CD4-positive, alpha-beta T cell treated with Interleukin-12 subunit alpha and Interleukin-12 subunit beta, for 1 hour (primary cell): ENCODE measurements at regions not wholly inside any gene's neighbourhood (a gene's known extent, or its start where the extent isn't known, plus 50 kb on each side); places are given as distances from the start of the nearest gene placed in this dataset.
"Not testable (repeated sequence)": the region's sequence is repeated elsewhere in the genome, so short reads cannot be mapped to it uniquely, and the experiment has no call there.

ENCODE experiments used
- DNase-seq: peaks from one replicate; pipeline ENCODE4 v3.0.0-alpha.2; 2020

DNA sequence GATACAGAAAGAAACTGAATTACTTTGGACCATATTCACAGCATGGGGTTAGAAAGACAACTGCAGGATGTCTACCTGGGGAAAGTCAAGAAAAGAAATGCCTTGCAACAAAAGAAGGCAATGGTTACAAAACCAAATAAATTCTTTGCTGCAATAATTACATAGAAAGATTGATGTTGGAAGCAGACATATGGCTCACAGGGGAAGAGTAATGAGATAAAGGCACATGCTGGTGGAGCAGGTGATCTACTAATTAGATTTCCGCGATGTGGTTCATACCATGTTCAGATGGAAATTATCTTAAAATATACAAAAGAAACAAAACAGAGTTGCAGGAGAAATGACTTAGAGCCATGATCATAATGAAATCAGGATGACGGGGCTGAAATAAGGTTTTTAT is 718.8 kb upstream of the PKDCC start:
- no peak for DNase-seq

DNA sequence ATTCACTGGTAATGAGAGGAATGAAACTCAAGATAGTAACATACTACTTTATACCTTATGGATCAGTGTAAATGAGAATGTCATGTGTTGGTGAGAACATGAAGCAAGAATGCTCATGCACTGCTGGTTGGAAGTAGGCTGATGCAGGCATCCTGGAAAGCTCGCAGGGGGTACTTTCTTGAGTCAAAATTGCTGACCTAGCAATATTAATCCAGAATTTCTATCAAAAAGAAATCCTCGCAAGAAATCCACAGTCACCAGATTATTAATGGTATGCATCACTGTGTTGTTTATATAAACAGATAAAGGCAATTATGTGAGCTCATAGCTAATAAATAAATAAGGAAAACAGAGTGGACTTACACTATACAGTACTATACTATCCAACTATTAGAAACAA is 713.7 kb upstream of the PKDCC start:
- DNase-seq: no peak

DNA sequence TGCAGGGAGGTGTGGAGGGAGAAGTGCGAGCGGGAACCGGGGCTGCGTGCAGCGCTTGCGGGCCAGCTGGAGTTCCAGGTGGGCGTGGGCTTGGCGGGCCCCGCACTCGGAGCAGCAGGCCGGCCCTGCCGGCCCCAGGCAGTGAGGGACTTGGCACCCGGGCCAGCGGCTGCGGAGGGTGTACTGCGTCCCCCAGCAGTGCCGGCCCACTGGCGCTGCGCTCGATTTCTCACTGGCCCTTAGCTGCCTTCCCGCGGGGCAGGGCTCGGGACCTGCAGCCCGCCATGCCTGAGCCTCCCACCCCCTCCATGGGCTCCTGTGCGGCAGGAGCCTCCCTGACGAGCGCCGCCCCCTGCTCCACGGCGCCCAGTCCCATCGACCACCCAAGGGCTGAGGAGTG is 712.2 kb upstream of the PKDCC start:
- DNase-seq: not testable (repeated sequence)

DNA sequence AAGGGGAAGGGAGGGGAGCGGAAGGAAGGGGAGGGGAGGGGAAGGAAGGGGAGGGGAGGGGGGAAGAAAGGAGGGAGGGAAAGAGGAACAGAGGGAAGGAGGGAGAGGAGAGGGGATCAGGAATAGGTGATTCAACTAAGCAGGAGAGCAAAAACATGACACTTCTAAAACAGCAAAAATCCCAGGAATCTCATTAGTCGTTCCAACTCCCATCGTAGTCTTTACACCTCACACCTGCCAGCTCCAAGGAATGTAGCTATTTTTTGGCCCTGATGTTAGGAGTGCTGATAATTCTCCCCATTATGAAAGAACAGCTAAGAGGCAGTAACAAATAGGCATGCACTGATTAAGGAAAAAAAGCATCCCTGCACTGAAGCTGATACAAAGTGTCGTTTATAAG is 709.9 kb upstream of the PKDCC start:
- no peak for DNase-seq

DNA sequence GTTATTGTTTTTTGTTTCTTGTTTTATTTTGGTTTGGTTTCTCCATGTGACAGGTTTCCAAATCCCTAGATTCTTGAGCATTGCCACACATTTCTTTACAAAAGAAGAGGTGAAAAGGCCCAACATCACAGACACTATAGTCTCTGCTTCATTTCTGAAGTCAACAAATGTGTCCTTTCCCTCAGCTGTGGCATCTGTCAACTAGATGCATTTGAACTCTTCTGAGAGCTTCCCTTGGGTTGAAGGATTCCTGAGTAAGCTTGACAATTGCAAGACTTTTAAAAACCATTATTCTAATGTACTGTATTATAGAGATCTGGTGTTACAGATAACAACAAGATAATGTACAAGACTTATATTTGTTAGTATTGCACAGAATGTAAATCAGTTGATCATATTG is 703.3 kb upstream of the PKDCC start:
- DNase-seq: no peak

DNA sequence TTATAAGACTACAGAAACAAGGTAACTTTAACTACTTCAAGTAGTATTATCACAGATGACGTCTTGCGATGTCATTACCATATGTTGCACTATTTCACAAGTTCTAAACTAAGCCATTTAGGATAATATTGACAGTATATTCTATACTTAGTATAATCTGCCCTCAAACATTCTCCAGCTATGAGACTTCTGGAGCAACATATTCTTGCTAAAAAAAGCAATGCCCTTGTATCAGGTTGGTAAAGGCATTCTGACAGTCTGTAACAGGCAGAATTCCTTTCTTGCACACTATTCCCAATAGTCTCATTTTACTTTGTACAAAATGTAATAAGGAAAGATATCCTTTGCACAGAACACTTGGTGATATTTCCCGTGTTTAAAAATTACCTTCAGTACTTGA is 694.8 kb upstream of the PKDCC start:
- DNase-seq: no peak

DNA sequence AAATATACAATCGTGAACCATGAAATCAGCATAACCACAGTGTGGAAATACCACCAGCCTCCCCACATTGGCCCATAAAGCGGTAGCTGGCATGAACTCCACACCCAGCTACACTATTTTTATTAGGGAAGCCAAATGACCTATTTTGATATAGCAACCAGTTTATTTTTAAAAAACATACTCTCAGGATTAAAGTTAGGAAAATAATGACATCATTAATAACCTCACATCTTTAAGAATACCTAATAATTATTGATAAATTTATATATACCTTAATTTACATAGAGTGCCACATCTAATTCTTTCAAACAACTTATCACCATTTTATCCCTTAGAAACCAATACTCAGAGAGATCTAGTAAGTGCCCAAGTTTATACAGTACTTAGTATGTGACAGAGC is 692.0 kb upstream of the PKDCC start:
- no peak for DNase-seq

DNA sequence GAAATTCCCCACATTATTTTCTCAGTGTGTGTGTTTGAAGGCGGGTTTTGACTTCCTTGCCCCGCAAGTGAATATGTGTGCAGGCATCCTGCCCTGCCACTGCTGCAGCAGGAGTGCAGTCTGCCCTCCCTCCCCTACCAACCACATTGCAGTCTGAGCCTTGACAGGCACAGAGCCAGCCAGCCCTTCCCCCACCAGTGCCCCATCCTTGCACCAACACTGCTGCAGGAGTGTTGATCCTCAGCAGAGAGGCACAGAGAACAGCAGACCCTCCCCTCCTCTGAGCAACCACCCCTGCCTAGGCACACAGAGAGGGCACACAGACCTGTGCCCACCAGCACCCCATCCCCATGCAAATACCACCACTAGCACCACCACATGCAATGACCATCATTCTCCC is 683.0 kb upstream of the PKDCC start:
- no peak for DNase-seq

DNA sequence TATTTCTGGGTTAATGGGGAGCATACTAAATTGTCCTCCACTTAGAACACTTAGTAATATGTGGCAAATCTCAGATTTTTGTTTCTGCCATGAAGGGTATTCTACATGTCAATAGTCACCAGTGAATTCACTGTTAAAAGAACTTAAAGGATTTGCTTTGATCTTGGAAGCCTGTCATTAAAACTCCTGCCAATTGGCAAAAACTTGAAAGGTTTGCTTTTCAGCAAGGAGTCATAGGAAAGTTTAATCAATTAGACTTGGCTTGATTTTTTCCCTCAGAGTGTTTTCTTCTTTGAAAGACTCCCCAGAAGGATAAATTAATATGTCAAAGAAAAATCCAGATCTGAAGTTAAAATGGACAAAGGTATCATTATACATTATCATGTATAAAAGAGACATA is 671.9 kb upstream of the PKDCC start:
- no peak for DNase-seq

DNA sequence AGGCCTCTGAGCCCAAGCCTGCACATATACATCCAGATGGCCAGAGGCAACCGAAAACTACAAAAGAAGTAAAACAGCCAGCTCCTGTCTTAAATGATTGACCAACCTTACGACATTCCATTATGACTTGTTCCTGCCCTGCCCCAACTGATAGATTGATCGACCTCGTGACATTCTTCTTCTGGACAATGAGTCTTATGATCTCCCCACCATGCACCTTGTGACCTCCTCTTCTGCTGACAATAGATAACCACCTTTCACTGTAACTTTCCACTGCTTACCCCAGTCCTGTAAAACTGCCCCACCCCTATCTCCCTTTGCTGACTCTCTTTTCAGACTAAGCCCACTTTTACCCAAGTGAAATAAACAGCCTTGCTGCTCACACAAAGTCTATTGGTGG is 670.0 kb upstream of the PKDCC start:
- no peak for DNase-seq

DNA sequence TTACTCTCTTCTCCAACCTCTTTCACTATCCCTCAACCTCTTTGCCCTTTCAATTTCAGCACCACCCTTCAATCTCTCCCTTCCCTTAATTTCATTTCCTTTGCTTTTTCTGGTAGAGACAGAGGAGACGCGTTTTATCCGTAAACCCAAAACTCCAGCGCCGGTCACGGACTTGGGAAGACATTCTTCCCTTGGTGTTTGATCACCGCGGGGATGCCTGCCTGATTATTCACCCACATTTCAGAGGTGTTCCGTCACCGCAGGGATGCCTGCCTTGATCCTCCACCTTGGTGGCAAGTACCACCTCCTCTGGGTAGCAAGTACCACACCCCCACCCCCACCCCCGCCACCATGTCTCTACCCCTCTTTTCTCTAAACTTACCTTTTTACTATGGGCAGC is 669.4 kb upstream of the PKDCC start:
- DNase-seq: no peak

DNA sequence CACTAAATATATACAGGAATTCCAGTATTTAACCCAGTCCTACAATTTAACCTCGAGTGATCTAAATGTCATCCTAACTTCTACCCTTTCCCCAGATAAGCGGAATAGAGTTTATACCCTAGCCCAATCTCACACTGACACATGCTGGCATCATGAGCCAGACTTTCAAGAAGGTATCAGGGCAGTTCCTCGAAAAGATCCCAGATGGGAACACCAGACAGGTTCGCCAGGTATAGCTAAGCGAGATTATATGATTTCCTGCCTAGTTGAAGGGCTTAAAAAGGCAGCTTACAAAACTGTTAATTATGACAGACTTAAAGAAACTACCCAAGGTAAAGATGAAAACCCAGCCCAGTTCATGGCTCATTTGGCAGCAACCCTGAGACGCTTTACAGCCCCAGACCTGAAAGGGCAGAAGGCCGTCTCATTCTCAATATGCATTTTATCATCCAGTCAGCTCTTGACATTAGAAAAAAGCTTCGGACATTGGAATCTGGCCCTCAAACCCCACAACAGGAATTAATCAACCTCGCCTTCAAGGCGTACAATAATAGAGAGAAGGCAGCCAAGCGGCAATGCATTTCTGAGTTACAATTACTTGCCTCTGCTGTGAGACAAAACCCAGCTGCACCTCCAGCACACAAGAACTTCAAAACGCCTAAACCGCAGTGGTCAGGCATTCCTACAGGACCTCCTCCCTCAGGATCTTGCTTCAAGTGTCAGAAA is 668.2 kb upstream of the PKDCC start:
- DNase-seq: no peak

DNA sequence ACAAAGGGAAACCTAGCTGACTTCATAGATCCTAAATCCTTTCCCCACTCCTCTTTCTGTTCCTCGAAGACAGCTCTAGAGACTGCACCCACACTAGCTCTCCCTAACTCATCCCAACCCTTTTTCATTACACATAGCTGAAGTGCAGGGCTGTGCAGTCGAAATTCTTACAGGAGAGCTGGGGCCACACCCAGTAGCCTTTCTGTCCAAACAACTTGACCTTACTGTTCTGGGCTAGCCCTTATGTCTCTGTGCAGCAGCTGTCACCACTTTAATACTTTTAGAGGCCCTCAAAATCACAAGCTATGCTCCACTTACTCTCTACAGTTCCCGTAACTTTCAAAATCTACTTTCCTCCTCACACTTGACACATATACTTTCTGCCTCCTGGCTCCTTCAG is 666.1 kb upstream of the PKDCC start:
- no peak for DNase-seq

DNA sequence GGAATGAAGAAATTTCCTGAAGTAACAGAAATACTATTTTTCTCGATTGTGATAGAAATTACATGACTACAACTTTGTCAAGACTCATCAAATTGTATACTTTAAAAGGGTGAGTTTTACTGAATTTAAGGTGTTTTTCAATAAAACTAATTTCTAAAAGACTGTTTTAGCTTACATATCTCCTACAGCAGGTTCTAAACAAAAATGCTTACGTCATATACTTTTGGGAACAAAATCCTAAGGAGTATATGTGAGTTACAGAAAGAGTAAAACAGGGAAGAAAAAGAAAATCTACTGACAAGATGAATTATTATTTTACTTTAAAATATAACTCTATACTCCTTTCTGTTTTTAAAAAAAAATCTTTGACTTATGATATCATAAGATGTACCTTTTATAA is 660.3 kb upstream of the PKDCC start:
- no peak for DNase-seq

DNA sequence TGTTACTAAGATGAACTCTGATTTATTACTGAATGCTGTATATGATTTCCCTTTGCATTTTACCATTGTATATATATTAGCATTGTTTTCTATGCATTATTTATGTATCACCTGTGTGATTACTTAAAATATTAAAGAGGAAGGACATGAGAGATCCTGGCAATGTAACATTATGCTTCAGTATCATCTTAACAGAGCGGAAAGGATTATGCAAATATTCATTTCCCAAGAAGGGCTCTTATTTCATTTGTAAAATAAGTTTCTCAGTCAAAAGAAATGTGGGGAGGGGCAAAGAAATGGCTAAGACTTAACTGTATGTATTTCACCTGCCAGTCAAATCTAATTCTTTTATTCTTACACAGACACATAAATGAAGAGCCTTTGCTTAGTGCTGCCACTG is 654.2 kb upstream of the PKDCC start:
- DNase-seq: no peak

DNA sequence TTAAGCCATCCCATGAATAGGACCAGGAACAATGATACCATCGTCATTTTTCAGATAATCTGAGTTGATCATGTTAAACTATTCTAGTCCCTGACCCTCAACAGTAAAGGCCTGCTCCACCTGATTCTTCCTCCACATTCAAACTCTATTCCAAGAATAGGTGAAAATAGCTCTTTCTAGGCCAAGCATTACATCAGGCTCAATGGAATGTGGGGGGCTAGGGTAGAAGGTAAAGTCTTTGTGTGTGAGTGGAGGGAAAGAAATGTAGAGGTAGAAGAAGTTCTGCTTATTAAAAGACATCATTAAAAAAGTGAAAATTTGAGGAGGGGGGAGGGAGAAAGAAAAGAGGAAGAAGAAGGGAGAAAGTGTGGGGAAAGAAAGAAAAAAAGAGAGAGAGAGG is 653.3 kb upstream of the PKDCC start:
- DNase-seq: no peak

DNA sequence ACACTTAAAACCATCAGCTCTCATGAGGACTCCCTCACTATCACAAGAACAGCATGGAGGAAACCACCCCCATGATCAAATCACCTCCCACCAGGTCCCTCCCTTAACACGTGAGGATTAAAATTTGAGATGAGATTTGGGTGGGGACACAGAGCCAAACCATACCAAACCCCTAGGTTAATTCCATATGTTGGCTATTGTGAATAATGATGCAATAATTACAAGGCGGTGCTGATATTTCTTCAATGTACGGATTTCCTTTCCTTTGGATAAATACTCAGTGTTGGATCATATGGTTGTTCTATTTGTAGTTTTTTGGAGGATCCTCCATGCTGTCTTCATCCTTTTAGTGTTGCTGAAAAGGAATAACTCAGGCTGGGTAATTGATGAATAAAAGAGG is 652.1 kb upstream of the PKDCC start:
- DNase-seq: no peak

DNA sequence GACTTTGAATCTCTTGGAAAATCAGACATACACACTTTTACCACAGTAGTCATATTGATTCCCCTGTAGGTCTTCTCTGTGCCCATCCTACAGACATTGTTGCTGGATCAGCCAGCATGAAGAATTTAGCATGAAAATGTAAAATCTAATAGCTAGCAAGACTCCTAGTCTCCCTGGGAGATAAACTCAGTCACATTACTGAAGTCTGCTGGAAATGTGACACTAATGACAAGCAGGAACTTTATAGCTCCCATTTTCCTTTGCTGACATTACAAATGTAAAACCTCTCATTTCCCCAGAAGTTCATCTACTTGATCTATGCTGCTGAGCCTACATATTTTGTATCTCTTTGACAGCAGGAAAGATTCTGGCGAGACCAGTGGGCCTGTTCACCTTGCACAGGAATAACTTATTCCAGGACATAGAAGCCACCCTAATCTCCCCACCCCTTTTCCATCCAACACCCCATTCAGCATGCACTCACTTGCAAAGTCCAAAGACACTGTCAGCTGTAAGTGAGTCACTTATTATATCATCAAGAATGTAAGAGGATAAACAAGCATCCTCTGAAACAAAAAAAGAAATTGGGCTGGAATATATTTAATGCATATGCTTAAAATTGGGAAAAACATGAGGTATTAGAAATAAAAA is 648.3 kb upstream of the PKDCC start:
- no peak for DNase-seq

DNA sequence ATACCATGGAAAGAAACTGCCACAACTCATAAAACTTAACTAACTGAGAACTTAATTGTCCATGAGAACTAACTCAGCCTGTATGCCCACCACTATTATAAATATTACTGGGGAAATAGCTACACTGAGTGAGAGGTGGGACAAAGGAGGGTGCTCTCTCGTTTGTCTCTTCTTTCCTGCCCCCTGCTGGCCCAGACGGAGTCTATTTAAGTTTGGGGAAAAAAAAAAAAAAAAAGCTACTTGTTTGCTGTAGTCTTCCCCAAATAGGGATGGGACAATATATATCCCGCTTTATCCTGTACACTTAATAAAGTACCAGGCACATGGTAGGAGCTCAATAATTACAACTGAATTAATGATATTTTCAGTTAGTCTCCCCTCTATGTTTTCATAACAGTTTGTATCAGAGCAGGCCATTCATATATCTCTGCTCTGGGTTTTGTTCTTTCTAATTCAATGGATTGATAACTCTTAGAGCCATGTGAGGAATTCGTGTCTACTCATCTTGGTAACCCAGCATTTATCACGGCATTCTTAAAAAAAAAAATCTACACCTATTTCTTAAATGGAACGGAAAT is 647.6 kb upstream of the PKDCC start:
- no peak for DNase-seq

DNA sequence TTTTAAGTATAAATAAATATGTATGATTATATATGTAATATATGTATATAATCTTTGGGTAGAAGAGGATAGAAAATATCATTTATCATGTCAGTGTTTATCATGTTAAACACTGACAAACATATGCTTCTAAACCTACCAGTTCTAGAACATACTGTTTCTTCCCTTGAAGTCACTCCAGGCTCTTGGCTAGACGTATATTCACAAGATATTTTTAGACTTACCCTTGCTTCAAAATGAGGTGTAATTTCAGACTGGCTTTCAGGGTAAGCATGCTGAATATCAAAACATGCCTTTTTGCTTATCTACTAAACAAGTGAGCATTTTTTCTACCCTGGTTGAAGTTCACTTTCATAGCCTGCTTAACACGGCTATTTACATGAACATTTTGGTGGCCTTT is 642.4 kb upstream of the PKDCC start:
- no peak for DNase-seq

DNA sequence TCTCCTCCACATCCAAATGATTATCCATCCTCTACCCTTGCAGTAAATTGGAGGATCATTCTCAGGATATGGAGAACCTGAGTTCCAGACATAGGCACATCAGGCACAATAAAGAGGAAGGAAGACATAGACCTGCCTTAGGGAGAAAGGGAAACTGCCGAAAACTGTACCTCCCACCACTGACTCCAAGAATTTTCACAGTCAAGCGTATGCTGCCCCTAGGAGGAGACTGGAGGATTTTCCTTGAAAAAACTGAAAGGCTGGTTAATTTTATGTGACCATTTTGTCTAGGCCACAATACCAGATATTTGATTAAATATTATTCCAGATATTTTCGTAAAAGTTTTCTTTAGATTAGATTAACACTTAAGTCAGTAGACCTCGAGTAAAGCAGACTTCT is 638.5 kb upstream of the PKDCC start:
- DNase-seq: no peak

DNA sequence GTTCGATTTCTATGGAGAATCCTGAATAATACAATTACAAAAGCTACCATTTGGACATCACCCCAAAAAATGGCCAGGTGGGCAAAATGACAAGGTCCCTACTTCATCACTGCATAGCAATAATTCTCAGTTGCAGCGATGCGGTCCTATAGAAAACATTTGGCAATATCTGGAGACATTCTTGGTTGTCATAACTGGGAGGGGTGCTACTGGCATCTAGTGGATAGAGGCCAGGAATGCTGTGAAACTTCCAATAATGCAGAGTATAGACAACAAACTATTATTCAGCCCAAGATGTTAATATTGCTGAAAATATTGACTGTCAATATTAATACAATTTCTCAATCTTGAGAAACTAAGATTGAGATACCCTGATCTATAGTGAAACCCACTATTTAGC is 637.8 kb upstream of the PKDCC start:
- DNase-seq: no peak

DNA sequence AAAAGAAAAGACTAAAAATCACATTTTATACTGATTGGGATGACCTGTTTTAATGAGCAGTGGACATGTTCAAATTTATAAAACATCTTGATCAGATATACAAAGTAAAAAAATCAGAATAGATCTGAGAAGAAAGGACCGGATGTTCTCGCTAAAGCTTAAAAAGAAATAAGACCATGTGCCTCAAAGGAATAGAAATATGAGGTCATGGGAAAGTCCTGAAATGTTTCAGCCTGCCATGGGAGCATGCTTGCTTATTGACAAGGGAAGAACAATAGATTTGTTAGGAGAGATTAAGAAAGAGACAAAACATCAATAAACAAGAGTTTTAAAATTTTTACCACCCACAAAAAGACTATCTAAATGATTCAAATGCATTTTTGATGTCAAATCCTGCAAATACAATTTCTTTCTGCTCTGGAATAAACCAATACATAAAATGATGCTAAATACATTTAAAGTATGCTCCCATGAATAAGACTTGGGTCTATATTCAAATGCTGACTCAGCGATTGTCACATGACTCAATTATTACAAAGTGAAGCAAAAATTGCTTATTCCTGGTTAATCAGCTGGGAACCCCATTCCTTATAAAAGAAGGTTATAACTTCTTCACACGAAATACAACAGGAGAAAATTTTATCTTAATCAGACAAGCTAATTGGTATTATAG is 633.9 kb upstream of the PKDCC start:
- no peak for DNase-seq
